Hematopoietic multipotent progenitor cell treated with erythropoietin and hydrocortisone succinate and interleukin-3 and kit ligand, for 8 days (in vitro differentiated cells): ENCODE measurements at regions not wholly inside any gene's neighbourhood (a gene's known extent, or its start where the extent isn't known, plus 50 kb on each side); places are given as distances from the start of the nearest gene placed in this dataset.
"Not testable (repeated sequence)": the region's sequence is repeated elsewhere in the genome, so short reads cannot be mapped to it uniquely, and the experiment has no call there.

ENCODE experiments used
- DNase-seq: peaks from one replicate; pipeline ENCODE4 v3.0.0-alpha.2; 2015

- DNase-seq = no peak
These were observed 928.7 kb downstream of the LRFN5 start for GRCh38 chr14:42535397-42535796.

GRCh38 chr14:42533476-42533875 is 926.8 kb downstream of the LRFN5 start:
- no peak for DNase-seq

GRCh38 chr14:42532194-42532593 is 925.5 kb downstream of the LRFN5 start:
- DNase-seq = no peak

- no peak for DNase-seq
These were observed 920.5 kb downstream of the LRFN5 start for GRCh38 chr14:42527141-42527540.

GRCh38 chr14:42523666-42524065 is 917.0 kb downstream of the LRFN5 start:
- no peak for DNase-seq

- DNase-seq = no peak
These were observed 911.3 kb downstream of the LRFN5 start for GRCh38 chr14:42517806-42518500.

GRCh38 chr14:42513837-42514236 is 907.2 kb downstream of the LRFN5 start:
- DNase-seq = no peak

GRCh38 chr14:42510071-42510470 is 903.4 kb downstream of the LRFN5 start:
- DNase-seq = no peak

GRCh38 chr14:42508209-42508946 is 901.7 kb downstream of the LRFN5 start:
- no peak for DNase-seq

- no peak for DNase-seq
These were observed 897.8 kb downstream of the LRFN5 start for GRCh38 chr14:42504433-42504832.

- no peak for DNase-seq
These were observed 892.5 kb downstream of the LRFN5 start for GRCh38 chr14:42499137-42499536.

- no peak for DNase-seq
These were observed 883.9 kb downstream of the LRFN5 start for GRCh38 chr14:42490536-42490935.

GRCh38 chr14:42488965-42489364 is 882.3 kb downstream of the LRFN5 start:
- no peak for DNase-seq

- not testable (repeated sequence) for DNase-seq
These were observed 875.8 kb downstream of the LRFN5 start for GRCh38 chr14:42482345-42482971.

GRCh38 chr14:42481714-42482113 is 875.0 kb downstream of the LRFN5 start:
- DNase-seq = not testable (repeated sequence)

GRCh38 chr14:42480255-42480654 is 873.6 kb downstream of the LRFN5 start:
- DNase-seq = no peak

- DNase-seq = no peak
These were observed 868.6 kb downstream of the LRFN5 start for GRCh38 chr14:42475289-42475688.

- DNase-seq = no peak
These were observed 863.7 kb downstream of the LRFN5 start for GRCh38 chr14:42470427-42470719.

- DNase-seq = no peak
These were observed 863.2 kb downstream of the LRFN5 start for GRCh38 chr14:42469637-42470426.

GRCh38 chr14:42460673-42461072 is 854.0 kb downstream of the LRFN5 start:
- DNase-seq = no peak

- DNase-seq = no peak
These were observed 852.6 kb downstream of the LRFN5 start for GRCh38 chr14:42459171-42459685.

- DNase-seq = no peak
These were observed 834.9 kb downstream of the LRFN5 start for GRCh38 chr14:42441615-42442014.

GRCh38 chr14:42437809-42438208 is 831.1 kb downstream of the LRFN5 start:
- no peak for DNase-seq
